Mucosa of descending colon (tissue), 3 donors: ENCODE measurements at regions not wholly inside any gene's neighbourhood (a gene's known extent, or its start where the extent isn't known, plus 50 kb on each side); places are given as distances from the start of the nearest gene placed in this dataset.

Experiments used
- ATAC-seq: fragments of 200-7000 bp; cut with Tn5 transposase; one replicate; pipeline ENCODE4 v1.9.1; 2020; ENCODE audit warnings: mild to moderate bottlenecking, moderate library complexity
- DNase-seq, 3 donors: peaks; one replicate each; pipeline ENCODE4 v3.0.0-alpha.2; 2020
- H3K36me3 ChIP-seq: fragments of 200-600 bp; one replicate; pipeline ENCODE4 v1.8.0; 2021; ENCODE audit warnings: low read depth, mild to moderate bottlenecking
- H3K4me1 ChIP-seq: fragments of 200-600 bp; one replicate; pipeline ENCODE4 v1.8.0; 2021; ENCODE audit warnings: low read depth, mild to moderate bottlenecking
- H3K4me3 ChIP-seq: fragments of 200-600 bp; one replicate; pipeline ENCODE4 v1.8.0; 2021; ENCODE audit warnings: mild to moderate bottlenecking
- H3K9me3 ChIP-seq: fragments of 200-600 bp; one replicate; pipeline ENCODE4 v1.8.0; 2021; ENCODE audit warnings: mild to moderate bottlenecking
- intact Hi-C, 2 donors: fragments of 100-400 bp; cut with DNase I in 1 of 2; cut with micrococcal nuclease in 1 of 2; formaldehyde crosslinking; loops; one replicate each; pipeline versions ENCODE4 v1.11.0 to v1.11.1; 2022; cut with DNase I, micrococcal nuclease
- TF ChIP-seq, protein P1 (sequence below): fragments of 200-600 bp; IDR thresholded peaks from one replicate; pipeline ENCODE4 v1.8.0; 2022; ENCODE audit warnings: antibody characterized with exemption, mild to moderate bottlenecking
- donor health status: DM: no; HTN: no; CAD: no; lungs with moderate emphysema.
- donor health status: DM: no; HTN: no; CAD: no.
- donor health status: DM: no; HTN: yes; CAD: no.

DNA sequence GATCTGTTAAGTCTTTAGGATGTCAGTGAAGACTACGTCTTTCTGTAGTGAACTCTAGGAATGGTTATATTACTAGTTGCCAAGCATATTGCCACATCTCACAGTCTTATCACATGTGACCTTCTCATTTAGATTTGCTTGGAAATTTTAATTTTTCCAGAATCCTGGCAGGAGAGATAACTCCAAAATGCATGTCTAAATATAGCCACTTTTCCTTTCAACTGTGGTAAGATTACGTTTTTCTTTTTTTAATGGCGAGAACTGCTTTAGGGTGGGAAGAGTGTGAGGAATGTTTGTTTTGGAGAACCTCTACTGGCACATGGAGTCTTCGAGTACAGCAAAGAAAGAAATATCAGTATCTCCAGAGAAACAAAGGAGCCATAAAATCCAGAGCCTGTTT is 91.7 kb upstream of the ADAMTSL1 start:
- Histone ChIP-seq H3K4me3 (no peak overlapping the region), H3K4me1 (no peaks in the 10 kb centered on the region), H3K9me3 (no peaks in the 10 kb centered on the region), H3K36me3 (no peaks in the 10 kb centered on the region)
- ATAC-seq = no peak
- no peak for DNase-seq
- TF ChIP-seq, protein P1, sequence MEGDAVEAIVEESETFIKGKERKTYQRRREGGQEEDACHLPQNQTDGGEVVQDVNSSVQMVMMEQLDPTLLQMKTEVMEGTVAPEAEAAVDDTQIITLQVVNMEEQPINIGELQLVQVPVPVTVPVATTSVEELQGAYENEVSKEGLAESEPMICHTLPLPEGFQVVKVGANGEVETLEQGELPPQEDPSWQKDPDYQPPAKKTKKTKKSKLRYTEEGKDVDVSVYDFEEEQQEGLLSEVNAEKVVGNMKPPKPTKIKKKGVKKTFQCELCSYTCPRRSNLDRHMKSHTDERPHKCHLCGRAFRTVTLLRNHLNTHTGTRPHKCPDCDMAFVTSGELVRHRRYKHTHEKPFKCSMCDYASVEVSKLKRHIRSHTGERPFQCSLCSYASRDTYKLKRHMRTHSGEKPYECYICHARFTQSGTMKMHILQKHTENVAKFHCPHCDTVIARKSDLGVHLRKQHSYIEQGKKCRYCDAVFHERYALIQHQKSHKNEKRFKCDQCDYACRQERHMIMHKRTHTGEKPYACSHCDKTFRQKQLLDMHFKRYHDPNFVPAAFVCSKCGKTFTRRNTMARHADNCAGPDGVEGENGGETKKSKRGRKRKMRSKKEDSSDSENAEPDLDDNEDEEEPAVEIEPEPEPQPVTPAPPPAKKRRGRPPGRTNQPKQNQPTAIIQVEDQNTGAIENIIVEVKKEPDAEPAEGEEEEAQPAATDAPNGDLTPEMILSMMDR = no peak
- intact Hi-C loops = no loop called here

DNA sequence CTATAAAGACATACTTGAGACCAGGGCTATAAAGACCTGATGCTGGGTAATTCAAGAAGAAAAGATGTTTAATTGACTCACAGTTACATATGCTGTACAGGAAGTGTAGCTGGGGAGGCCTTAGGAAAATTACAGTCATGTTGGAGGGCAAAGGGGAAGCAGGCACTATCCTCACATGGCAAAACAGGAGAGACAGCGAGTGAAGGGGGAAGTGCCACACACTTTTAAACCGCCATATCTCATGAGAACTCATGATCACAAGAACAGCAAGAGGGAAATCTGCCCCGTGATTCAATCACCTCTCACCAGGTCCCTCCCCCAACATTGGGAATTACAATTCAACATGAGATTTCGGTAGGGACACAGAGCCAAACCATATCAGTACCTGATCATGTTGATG is 89.9 kb upstream of the ADAMTSL1 start:
- DNase-seq = no peak

DNA sequence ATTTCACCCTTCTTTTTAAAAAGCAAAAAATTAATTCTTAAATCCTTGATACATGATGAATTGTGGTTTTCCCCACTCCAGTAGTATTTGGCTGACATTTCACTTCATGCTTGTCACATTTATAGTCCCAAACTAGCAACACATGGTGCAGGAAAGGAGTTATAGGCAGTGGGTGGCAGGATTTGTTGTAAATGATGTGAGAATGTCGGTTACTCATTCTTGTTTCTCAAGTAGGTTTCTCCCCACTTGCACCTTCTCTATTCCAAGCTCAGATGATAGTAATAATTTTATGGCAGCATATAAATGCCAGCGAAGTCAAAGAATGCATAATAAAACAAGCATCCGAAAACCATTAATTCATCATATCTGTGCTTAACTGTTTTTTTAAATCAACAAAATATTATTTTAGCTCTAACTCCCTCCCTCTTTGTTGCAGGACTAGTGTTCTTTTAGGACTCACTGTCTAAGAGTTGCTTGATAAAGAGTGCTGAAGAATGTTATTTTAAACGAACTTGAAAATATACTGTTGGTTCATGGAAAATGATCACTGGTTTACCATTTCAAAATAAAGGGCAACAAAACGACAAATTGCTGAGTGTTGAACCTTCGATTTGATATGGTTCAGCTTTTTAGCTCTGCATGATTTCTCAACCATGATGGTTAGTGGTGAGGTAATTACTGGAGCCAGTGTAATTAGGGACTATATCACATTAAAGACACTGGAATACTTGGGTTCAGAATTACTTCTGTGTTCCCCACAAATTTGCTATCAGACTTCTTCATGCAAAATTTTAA is 88.1 kb upstream of the ADAMTSL1 start:
- intact Hi-C loops = no loop called here
- DNase-seq = no peak
- TF ChIP-seq, protein P1 = no peak
- no peak for ATAC-seq
- H3K36me3 ChIP-seq = no peaks in the 10 kb centered on the region
- no peaks in the 10 kb centered on the region for H3K9me3 ChIP-seq
- H3K4me1 ChIP-seq = no peaks in the 10 kb centered on the region
- H3K4me3 ChIP-seq = no peak overlapping the region

More for the DNA sequence above, 89.9 kb upstream of the ADAMTSL1 start:
- TF ChIP-seq, protein P1 = no peak
- intact Hi-C loops = no loop called here
- H3K4me1 ChIP-seq = no peaks in the 10 kb centered on the region
- ATAC-seq = no peak
- H3K4me3 ChIP-seq = no peak overlapping the region
- no peaks in the 10 kb centered on the region for H3K9me3 ChIP-seq
- H3K36me3 ChIP-seq = no peaks in the 10 kb centered on the region

DNA sequence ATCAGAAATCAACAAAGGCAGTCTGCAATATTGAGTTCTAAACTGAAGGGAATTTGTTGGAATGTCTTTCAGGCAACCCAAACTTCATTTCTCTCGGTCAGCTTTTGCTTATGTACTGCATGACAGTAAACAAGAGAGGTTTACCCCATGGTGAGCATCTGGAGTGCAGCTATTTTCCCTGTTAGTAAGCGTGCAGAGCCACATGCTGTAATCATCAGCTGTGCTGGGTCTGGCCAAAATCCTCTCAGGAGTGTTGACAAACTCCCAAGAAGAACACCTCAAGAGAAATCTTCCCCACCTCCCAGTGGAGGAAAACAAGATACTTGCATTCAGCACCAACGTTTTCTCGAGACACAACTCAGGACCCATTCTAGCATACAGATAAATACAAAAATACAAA is 83.6 kb upstream of the ADAMTSL1 start:
- H3K9me3 ChIP-seq = no peaks in the 10 kb centered on the region
- no peaks in the 10 kb centered on the region for H3K36me3 ChIP-seq
- no peak overlapping the region for H3K4me3 ChIP-seq
- TF ChIP-seq, protein P1 = no peak
- DNase-seq = no peak
- H3K4me1 ChIP-seq = peaks cover 13% of the 10 kb centered on the region
- intact Hi-C loops = no loop called here
- no peak for ATAC-seq

DNA sequence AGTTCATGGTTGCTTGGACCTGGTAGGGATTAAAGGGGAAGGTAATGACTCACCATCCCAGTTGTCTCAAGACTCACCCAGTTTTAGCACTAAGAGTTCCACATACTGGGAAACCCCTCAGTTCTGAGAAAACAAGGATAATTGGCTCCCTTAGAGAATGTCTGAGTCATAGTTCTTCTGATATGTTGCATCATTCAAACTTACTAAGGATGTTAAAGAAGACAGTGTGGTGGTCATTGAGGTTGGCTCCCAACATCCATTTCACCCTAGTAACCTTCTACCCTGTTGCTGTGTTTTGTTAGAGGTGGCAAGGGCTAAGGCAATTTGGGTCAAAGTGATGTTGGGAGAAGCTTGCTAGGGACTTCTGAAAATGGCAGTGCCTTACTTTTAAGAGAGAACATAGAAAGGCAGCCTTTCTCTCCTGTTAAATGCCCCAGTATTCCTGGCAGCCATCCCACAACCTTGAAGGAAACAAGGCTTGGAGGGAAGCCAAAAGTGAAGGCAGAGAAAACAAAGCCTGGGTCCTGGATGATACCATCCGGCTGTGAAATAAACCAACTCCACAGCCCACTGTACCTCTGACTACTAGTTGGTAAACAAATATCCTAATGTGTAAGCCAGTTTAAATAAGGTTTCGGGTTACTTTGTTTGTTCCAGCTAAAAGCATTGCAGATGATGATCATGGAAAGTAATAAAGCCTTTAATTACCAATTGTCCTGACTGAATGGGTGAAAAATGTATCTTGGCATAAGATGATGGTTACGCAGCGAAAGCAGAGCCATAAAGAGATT is 80.4 kb upstream of the ADAMTSL1 start:
- intact Hi-C loops = no loop called here
- Histone ChIP-seq H3K9me3 (no peaks in the 10 kb centered on the region), H3K4me3 (no peak overlapping the region), H3K36me3 (no peaks in the 10 kb centered on the region), H3K4me1 (peaks cover 13% of the 10 kb centered on the region)
- DNase-seq (peak in 1 of 3 donors; percentile 74), ATAC-seq (peak; percentile 93)
- TF ChIP-seq, protein P1 = no peak
